H1 (cell line): ENCODE measurements at regions not wholly inside any gene's neighbourhood (a gene's known extent, or its start where the extent isn't known, plus 50 kb on each side); places are given as distances from the start of the nearest gene placed in this dataset.

Source experiments
- CBX5 ChIP-seq: fragments of 300-800, 300-1000 bp; sonication (generic); IDR thresholded peaks from 2 replicates; pipeline ENCODE4 v1.7.1; 2016; ENCODE audit warnings: antibody characterized with exemption, low read length, low read depth
- CREB1 ChIP-seq: IDR thresholded peaks from 2 replicates; pipeline ENCODE4 v1.6.1; 2012; ENCODE audit warnings: inconsistent platforms
- CTBP2 ChIP-seq: IDR thresholded peaks from 2 replicates; pipeline ENCODE4 v1.7.0; 2011; ENCODE audit warnings: borderline replicate concordance, mild to moderate bottlenecking, moderate library complexity, mixed read lengths, low read length; ENCODE audit not compliant: insufficient read depth, insufficient read length
- RAD21 ChIP-seq, 2 experiments: IDR thresholded peaks in 1 of 2; conservative IDR thresholded peaks in 1 of 2; 2 replicates each; pipeline ENCODE4 v1.6.1; 2011; ENCODE audit warnings: low read depth in 2 of 2, low read length in 2 of 2, improper control_type of control experiment in 1 of 2, inconsistent platforms in 1 of 2, mild to moderate bottlenecking in 1 of 2, moderate library complexity in 1 of 2
- SRF ChIP-seq: IDR thresholded peaks from 2 replicates; pipeline ENCODE4 v1.6.1; 2011; ENCODE audit warnings: mild to moderate bottlenecking, low read depth, low read length, moderate library complexity
- SUZ12 ChIP-seq: fragments of 200-600 bp; sonication (generic); IDR thresholded peaks from 2 replicates; pipeline ENCODE4 v1.6.1; 2012; ENCODE audit warnings: mild to moderate bottlenecking, inconsistent platforms, low read length, moderate library complexity, mixed read lengths
- TCF12 ChIP-seq: IDR thresholded peaks from 2 replicates; pipeline ENCODE4 v1.6.1; 2011; ENCODE audit warnings: low read depth, mild to moderate bottlenecking, low read length
- TF ChIP-seq, protein P1 (sequence below): fragments of 300-600 bp; sonication (generic); IDR thresholded peaks from 2 replicates; pipeline ENCODE4 v1.7.1; 2012; ENCODE audit warnings: low read length, moderate library complexity, mild to moderate bottlenecking, inconsistent platforms; ENCODE audit not compliant: insufficient replicate concordance

DNA sequence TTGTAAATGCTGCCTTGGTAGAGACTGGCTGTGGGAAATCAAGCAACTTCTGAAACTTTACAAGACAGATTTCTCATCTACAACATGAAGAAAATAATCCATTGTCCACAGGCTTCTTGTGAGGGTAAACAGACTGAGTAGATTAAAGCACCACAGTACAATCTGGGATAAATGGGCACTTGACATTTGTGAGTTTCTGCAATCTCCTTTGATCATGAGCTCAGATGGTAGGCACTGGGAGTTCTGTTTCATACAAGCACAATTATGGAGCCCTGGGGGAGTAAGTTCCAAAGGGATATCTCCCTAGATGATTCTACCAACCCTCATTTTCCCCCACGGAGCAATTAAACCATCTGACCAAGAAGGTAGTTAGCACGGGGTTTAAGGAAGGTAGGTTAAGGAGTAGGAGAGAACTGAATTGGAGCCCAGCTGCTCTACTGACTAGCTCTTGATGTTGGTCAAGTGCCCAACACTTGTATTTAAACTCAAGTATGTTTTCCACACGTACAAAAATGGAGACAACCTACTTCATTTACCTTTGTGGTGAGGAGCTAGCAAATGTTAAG, 479.5 kb upstream of the TNC start (continued):
- TF ChIP-seq, protein P1, sequence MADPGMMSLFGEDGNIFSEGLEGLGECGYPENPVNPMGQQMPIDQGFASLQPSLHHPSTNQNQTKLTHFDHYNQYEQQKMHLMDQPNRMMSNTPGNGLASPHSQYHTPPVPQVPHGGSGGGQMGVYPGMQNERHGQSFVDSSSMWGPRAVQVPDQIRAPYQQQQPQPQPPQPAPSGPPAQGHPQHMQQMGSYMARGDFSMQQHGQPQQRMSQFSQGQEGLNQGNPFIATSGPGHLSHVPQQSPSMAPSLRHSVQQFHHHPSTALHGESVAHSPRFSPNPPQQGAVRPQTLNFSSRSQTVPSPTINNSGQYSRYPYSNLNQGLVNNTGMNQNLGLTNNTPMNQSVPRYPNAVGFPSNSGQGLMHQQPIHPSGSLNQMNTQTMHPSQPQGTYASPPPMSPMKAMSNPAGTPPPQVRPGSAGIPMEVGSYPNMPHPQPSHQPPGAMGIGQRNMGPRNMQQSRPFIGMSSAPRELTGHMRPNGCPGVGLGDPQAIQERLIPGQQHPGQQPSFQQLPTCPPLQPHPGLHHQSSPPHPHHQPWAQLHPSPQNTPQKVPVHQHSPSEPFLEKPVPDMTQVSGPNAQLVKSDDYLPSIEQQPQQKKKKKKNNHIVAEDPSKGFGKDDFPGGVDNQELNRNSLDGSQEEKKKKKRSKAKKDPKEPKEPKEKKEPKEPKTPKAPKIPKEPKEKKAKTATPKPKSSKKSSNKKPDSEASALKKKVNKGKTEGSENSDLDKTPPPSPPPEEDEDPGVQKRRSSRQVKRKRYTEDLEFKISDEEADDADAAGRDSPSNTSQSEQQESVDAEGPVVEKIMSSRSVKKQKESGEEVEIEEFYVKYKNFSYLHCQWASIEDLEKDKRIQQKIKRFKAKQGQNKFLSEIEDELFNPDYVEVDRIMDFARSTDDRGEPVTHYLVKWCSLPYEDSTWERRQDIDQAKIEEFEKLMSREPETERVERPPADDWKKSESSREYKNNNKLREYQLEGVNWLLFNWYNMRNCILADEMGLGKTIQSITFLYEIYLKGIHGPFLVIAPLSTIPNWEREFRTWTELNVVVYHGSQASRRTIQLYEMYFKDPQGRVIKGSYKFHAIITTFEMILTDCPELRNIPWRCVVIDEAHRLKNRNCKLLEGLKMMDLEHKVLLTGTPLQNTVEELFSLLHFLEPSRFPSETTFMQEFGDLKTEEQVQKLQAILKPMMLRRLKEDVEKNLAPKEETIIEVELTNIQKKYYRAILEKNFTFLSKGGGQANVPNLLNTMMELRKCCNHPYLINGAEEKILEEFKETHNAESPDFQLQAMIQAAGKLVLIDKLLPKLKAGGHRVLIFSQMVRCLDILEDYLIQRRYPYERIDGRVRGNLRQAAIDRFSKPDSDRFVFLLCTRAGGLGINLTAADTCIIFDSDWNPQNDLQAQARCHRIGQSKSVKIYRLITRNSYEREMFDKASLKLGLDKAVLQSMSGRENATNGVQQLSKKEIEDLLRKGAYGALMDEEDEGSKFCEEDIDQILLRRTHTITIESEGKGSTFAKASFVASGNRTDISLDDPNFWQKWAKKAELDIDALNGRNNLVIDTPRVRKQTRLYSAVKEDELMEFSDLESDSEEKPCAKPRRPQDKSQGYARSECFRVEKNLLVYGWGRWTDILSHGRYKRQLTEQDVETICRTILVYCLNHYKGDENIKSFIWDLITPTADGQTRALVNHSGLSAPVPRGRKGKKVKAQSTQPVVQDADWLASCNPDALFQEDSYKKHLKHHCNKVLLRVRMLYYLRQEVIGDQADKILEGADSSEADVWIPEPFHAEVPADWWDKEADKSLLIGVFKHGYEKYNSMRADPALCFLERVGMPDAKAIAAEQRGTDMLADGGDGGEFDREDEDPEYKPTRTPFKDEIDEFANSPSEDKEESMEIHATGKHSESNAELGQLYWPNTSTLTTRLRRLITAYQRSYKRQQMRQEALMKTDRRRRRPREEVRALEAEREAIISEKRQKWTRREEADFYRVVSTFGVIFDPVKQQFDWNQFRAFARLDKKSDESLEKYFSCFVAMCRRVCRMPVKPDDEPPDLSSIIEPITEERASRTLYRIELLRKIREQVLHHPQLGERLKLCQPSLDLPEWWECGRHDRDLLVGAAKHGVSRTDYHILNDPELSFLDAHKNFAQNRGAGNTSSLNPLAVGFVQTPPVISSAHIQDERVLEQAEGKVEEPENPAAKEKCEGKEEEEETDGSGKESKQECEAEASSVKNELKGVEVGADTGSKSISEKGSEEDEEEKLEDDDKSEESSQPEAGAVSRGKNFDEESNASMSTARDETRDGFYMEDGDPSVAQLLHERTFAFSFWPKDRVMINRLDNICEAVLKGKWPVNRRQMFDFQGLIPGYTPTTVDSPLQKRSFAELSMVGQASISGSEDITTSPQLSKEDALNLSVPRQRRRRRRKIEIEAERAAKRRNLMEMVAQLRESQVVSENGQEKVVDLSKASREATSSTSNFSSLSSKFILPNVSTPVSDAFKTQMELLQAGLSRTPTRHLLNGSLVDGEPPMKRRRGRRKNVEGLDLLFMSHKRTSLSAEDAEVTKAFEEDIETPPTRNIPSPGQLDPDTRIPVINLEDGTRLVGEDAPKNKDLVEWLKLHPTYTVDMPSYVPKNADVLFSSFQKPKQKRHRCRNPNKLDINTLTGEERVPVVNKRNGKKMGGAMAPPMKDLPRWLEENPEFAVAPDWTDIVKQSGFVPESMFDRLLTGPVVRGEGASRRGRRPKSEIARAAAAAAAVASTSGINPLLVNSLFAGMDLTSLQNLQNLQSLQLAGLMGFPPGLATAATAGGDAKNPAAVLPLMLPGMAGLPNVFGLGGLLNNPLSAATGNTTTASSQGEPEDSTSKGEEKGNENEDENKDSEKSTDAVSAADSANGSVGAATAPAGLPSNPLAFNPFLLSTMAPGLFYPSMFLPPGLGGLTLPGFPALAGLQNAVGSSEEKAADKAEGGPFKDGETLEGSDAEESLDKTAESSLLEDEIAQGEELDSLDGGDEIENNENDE: no peak
- TF ChIP-seq TCF12 (no peak), CBX5 (no peak), CTBP2 (no peak), CREB1 (no peak), RAD21 (IDR thresholded peaks at IDR 0.05 in 1 of 2, conservative IDR thresholded peaks at IDR 0.05 in 1 of 2; ENCODE audit: low read depth in 2 of 2, low read length in 2 of 2) (no peak), SRF (no peak), SUZ12 (no peak)
